MM.1S (cell line): ENCODE measurements at regions not wholly inside any gene's neighbourhood (a gene's known extent, or its start where the extent isn't known, plus 50 kb on each side); places are given as distances from the start of the nearest gene placed in this dataset.

Experiments
- DNase-seq: peaks from one replicate; pipeline ENCODE4 v3.0.0-alpha.2; 2015
- H2AFZ ChIP-seq: fragments of 300-600 bp; sonication (generic); 2 replicates; pipeline ENCODE4 v1.6.0; 2016; ENCODE audit warnings: antibody characterized with exemption, low read length
- H3F3A ChIP-seq: fragments of 300-600 bp; sonication (generic); 2 replicates; pipeline ENCODE4 v1.6.1; 2016; ENCODE audit warnings: mild to moderate bottlenecking, antibody characterized with exemption, low read length, moderate library complexity, mixed read lengths; ENCODE audit not compliant: insufficient read depth
- H3K27ac ChIP-seq: fragments of 300-600 bp; sonication (generic); 2 replicates; pipeline ENCODE4 v1.5.1; 2016; ENCODE audit warnings: mild to moderate bottlenecking, low read length
- H3K27me3 ChIP-seq: fragments of 300-600 bp; sonication (generic); replicated peaks from 2 replicates; pipeline ENCODE4 v1.6.0; 2016; ENCODE audit warnings: low read length; ENCODE audit not compliant: insufficient read depth
- H3K36me3 ChIP-seq: fragments of 300-600 bp; sonication (generic); replicated peaks from 2 replicates; pipeline ENCODE4 v1.6.1; 2016; ENCODE audit warnings: mild to moderate bottlenecking, low read length, mixed read lengths; ENCODE audit not compliant: insufficient read depth
- H3K4me1 ChIP-seq: fragments of 300-600 bp; sonication (generic); 2 replicates; pipeline ENCODE4 v1.6.1; 2016; ENCODE audit warnings: low read length, mixed read lengths
- H3K4me2 ChIP-seq: fragments of 300-600 bp; sonication (generic); 2 replicates; pipeline ENCODE4 v1.6.0; 2016; ENCODE audit warnings: low read depth, low read length
- H3K4me3 ChIP-seq: fragments of 300-600 bp; sonication (generic); 2 replicates; pipeline ENCODE4 v1.5.1; 2016; ENCODE audit warnings: low read length, mixed read lengths
- H3K79me2 ChIP-seq: fragments of 300-600 bp; sonication (generic); 2 replicates; pipeline ENCODE4 v1.6.1; 2016; ENCODE audit warnings: mixed run types, low read length, mixed read lengths
- H3K9ac ChIP-seq: fragments of 300-600 bp; sonication (generic); 2 replicates; pipeline ENCODE4 v1.6.1; 2016; ENCODE audit warnings: low read length, mixed read lengths
- H3K9me2 ChIP-seq: fragments of 300-600 bp; sonication (generic); replicated peaks from 2 replicates; pipeline ENCODE4 v1.6.1; 2016; ENCODE audit warnings: mild to moderate bottlenecking, low read length, mixed read lengths; ENCODE audit not compliant: insufficient read depth
- H3K9me3 ChIP-seq: fragments of 300-600 bp; sonication (generic); replicated peaks from 2 replicates; pipeline ENCODE4 v1.6.1; 2016; ENCODE audit warnings: mild to moderate bottlenecking, low read length, mixed read lengths; ENCODE audit not compliant: insufficient read depth
- H4K20me1 ChIP-seq: fragments of 300-600 bp; sonication (generic); 2 replicates; pipeline ENCODE4 v1.6.1; 2016; ENCODE audit warnings: mild to moderate bottlenecking, low read length, moderate library complexity, mixed read lengths; ENCODE audit not compliant: insufficient read depth
- CTCF ChIP-seq: fragments of 300-600 bp; sonication (generic); IDR thresholded peaks from 2 replicates; pipeline ENCODE4 v1.5.1; 2016; ENCODE audit warnings: antibody characterized with exemption, low read length, mixed read lengths
- EZH2 ChIP-seq: fragments of 300-600 bp; sonication (generic); optimal IDR thresholded peaks from 2 replicates; pipeline ENCODE3; 2017; ENCODE audit warnings: low read depth, mild to moderate bottlenecking, antibody characterized with exemption, low read length, mixed read lengths
- EZH2phosphoT487 ChIP-seq: fragments of 300-600 bp; sonication (generic); IDR thresholded peaks from 2 replicates; pipeline ENCODE4 v1.6.1; 2018; ENCODE audit warnings: antibody characterized with exemption, low read length

DNA sequence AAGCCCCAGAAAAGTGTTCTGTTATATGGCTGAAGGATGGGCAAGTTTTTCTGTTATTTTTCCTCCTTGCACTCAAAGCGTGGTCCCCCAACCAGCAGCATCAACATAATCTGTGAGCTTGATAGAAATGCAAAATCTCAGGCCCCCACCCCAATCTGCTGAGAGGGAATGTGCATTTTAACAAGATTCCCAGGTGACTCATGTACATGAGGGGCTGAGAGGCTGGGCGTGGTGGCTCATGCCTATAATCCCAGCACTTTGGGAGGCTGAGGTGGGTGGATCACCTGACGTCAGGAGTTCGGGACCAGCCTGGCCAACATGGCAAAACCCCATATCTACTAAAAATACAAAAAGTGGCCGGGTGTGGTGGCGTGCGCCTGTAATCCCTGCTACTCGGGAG is 326.8 kb upstream of the PODXL start:
- H3K9me2 ChIP-seq, result no peaks in the 10 kb centered on the region
- no peaks in the 10 kb centered on the region for H3F3A ChIP-seq
- H3K4me2 ChIP-seq, result no peak overlapping the region
- H4K20me1 ChIP-seq, result no peaks in the 10 kb centered on the region
- no peaks in the 10 kb centered on the region for H3K36me3 ChIP-seq
- H3K27ac ChIP-seq, result no peak overlapping the region
- H3K9ac ChIP-seq, result no peak overlapping the region
- no peaks in the 10 kb centered on the region for H3K27me3 ChIP-seq
- no peak for TF ChIP-seq CTCF
- no peak for TF ChIP-seq EZH2phosphoT487
- no peak for TF ChIP-seq EZH2
- no peak for DNase-seq
- no peak overlapping the region for H3K4me3 ChIP-seq
- H3K4me1 ChIP-seq, result no peaks in the 10 kb centered on the region
- no peak overlapping the region for H2AFZ ChIP-seq
- H3K9me3 ChIP-seq, result no peaks in the 10 kb centered on the region
- no peaks in the 10 kb centered on the region for H3K79me2 ChIP-seq

GRCh38 chr7:131882321-131882720 is 325.9 kb upstream of the PODXL start:
- Histone ChIP-seq H3K79me2 (no peaks in the 10 kb centered on the region), H3K4me2 (no peak overlapping the region), H2AFZ (no peak overlapping the region), H4K20me1 (no peaks in the 10 kb centered on the region), H3K36me3 (no peaks in the 10 kb centered on the region), H3K4me3 (no peak overlapping the region), H3K4me1 (no peaks in the 10 kb centered on the region), H3K9me3 (no peaks in the 10 kb centered on the region), H3K27me3 (no peaks in the 10 kb centered on the region), H3F3A (no peaks in the 10 kb centered on the region), H3K9ac (no peak overlapping the region), H3K27ac (no peak overlapping the region), H3K9me2 (no peaks in the 10 kb centered on the region)
- TF ChIP-seq CTCF (no peak), EZH2phosphoT487 (no peak), EZH2 (no peak)
- no peak for DNase-seq

DNA sequence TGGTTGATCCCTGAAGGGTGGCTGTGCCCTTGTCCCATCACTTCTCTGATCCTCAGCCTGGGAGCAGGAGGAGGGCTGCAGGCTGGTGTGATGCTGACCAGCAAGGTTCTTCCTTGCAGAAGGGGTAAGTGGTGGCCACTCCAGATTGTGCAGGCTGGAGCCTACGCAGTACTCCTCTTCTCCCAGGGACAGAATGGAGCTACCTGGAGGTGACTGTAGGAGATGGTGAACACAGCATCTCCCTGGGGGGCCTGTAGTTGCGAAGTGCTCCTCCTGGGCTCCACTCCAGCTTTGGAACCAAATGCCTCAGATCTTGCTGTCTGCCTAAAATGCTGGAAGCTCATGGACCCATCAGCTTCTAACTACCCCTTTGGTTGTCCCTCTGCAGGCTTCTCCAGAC is 323.6 kb upstream of the PODXL start:
- no peaks in the 10 kb centered on the region for H3K9me2 ChIP-seq

More for the DNA sequence above, 323.6 kb upstream of the PODXL start:
- Histone ChIP-seq H2AFZ (no peak overlapping the region), H3K27ac (no peak overlapping the region), H3K9ac (no peak overlapping the region), H3K9me3 (no peaks in the 10 kb centered on the region), H3K36me3 (no peaks in the 10 kb centered on the region), H3K79me2 (no peaks in the 10 kb centered on the region), H3K27me3 (no peaks in the 10 kb centered on the region), H3K4me3 (no peak overlapping the region), H3K4me2 (no peak overlapping the region), H3F3A (no peaks in the 10 kb centered on the region), H4K20me1 (no peaks in the 10 kb centered on the region), H3K4me1 (no peaks in the 10 kb centered on the region)
- no peak for DNase-seq
- no peak for TF ChIP-seq CTCF
